ENCODE measurements at regions not wholly inside any gene's neighbourhood (a gene's known extent, or its start where the extent isn't known, plus 50 kb on each side); places are given as distances from the start of the nearest gene placed in this dataset.
"Not testable (repeated sequence)": the region's sequence is repeated elsewhere in the genome, so short reads cannot be mapped to it uniquely, and the experiment has no call there.

DNA sequence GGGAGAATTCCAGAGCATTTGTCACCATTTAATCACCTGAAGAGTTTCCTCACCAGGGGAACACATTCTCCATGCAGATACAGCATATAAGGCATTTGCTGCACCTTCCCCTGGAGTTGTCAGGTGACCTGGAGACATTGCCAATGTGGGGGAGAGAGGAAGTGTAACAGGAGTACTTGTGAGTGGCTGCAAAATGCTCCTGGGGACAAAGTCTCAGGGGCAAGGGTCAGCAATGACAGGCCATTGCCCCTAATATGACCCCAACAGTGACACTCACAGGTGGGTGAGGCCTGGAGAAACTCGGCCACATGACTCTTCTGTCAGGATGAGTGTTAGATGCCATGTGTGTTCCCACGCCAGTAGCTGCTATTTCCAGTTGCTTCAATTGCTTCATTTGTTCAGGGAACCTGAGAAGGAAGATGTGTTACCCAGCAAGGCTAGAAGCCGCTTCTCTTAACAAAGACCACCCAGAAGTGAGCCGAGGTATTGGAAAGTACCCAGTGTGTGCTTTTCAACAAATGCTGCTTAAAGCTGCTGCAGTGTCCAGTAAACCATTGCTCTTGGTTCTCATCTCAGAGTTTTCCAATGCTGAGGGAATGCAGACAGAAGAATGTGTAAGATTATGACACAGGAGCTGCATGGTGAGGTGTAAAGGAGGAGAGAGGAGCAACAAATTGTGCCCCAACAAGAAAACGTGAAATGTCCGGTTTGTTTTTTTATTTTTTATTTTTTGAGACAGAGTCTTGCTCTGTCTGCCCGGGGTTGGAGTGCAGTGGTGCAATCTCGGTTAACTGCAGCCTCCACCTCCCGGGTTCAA is 128.2 kb upstream of the SLC44A1 start:
- FAIRE-seq = no peak

DNA sequence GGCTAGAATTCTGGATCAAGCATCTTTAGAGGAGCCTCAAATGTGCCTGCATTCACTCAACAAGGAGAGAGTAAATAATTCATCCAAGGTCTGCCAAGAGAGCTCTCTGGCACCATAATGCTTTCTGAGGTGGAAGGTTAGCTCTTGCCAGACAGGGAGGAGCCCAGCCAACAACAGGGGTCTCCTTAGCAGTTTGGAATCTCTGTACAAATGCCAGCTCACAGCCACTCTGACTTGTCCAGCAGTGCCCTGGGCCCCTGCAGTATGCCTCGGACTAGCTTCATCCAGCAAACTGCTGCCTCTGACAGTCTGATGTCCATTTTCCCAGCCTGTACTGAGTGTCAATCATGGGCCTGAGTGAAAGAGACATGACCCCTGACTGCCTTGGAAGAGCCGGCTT is 127.2 kb upstream of the SLC44A1 start:
- no peak for FAIRE-seq

DNA sequence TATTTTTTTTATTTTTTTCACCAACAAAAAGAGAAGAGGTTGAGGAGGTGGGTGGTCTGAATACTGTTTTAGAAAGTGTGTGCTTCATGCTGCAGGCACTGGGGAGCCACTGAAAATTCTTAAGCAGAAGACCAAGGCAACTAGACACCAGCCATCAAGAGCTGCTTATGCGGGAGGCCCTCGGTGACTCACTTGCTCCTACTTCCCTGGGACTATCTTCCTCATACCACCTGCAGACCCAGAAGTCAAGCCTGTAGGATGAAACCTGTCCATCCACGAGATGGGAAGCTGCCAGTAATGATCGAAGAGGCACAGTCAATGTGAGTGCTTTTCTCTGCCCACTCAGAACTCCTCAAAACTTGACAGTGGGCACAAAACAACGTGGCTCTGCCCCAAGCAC is 125.8 kb upstream of the SLC44A1 start:
- no peak for FAIRE-seq

DNA sequence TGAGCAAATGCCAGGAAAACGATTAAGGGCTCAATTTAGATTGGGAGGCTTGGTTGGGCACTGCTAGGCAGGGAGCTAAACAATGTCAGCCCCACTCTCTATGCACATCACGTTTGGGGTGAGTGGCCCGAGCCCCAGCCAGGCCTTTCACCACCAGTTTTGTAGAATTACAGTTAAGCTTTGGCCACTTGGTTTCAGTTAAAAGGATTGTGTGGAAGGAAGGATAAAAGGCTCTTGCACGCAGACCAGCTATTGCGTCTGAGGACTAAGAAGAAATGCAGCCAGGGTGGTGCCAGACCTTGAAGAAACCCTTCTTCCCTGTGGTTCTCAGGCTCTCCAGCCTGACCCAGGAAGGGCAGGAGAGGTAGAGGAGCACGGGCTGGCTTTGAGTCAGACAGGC is 125.3 kb upstream of the SLC44A1 start:
- FAIRE-seq = no peak

DNA sequence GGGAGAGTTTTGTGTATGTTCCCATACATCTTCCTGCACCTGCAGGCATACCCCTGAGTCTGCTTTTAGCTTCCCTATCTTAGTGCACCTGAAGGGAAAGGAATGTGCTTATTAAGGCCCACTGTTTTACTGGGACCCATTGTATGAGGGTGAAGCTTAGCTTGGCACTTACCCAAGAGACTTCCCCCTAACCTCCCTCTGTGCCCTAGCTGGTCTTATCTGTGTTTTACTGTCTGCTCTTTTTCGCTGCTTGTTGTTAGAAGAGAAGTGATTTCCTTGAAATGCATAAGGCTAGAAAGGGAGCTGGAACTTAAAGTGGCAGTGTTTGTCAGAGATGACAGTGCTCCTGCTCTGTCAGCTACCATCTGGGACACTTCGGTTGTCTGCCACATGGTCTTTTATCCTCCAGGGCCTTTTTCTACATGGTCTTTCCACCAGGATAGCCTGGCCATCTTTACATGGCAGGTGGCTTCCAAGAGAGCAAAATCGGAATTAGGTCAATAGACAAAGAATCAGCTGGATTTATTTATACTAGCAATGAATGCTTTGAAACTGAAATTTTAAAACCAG is 122.5 kb upstream of the SLC44A1 start:
- FAIRE-seq = no peak

DNA sequence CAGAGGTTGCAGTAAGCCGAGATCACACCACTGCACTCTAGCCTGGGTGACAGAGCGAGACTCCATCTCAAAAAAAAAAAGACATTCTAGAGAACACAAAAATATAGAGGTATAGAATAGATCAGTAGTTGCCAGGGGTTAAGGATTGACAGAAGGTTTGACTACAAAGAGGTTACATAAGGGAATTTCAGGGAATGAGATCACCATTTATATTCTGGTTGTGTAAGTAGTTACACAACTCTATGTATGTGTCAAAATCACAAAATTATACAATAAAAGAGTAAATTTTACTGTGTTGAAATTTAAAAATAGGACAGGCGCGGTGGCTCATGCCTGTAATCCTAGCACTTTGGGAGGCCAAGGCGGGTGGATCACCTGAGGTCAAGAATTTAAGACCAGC is 119.9 kb upstream of the SLC44A1 start:
- not testable (repeated sequence) for FAIRE-seq

DNA sequence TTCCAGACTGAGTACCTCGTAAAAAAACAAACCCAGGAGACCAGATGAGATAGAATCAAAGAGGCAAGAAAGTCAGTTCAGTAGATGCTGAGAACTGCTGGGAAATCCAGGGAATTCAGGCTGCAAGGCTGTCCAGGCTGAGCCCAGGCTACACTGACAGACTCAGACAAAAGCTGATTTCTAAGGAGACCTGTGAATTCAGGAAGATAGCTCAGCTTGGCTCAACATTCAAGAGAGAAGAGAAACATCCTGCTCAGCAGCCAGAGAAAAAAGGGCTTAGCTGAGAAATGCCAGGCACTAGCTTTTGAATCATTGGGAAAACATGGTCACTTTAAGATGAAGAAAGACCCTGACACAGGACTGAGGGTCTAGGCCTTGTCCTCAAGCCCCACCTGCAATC is 118.2 kb upstream of the SLC44A1 start:
- no peak for FAIRE-seq

DNA sequence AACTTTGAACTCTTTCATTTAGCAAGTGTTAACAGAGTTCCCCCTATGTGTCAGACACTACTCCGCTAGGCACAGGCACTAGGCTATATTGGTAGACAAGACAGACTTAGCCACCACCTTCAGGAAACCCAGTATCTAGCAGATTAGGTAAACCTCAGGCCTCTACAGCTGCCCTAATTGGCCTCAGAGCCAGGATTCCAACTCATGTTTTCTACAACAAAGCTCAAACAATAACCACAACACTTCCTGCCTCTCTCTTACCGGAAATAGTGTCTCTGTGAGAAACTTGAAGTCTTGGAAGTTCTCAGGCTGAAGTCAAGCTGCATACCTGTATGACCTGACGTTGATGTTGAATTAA is 116.6 kb upstream of the SLC44A1 start:
- FAIRE-seq = no peak

DNA sequence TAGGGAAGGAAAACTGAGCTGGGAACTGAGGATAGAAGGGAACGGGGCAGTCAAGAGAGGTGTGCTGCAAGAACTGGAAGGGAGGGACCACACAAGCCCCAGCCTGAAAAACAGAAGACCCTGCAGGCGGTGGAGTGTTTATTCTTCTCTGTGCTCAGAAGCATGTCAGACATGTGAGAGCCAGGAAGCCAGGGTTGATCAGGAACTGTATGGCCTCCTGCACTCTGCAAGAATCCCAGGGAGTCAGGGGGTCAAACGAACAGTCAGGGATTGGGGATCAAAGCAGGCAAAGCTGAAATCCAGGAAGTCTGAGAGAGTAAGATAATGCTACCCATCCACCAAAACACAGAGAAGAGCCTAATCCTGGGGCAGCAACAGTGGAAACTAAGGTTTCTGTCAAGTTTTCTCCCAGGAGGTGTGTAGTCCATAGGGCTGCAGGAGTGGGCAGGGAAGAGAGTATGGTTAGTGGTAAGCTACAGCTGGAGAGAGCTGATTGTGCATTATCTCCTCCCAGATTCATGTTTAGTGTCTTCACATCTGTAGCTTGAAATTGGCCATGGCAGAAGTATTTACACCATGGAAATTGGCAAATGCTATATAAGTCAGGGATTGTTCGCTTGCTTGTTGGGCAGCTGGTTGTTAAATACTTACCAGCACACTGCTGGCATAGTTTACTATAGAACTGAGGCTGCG is 115.4 kb upstream of the SLC44A1 start:
- no peak for FAIRE-seq

DNA sequence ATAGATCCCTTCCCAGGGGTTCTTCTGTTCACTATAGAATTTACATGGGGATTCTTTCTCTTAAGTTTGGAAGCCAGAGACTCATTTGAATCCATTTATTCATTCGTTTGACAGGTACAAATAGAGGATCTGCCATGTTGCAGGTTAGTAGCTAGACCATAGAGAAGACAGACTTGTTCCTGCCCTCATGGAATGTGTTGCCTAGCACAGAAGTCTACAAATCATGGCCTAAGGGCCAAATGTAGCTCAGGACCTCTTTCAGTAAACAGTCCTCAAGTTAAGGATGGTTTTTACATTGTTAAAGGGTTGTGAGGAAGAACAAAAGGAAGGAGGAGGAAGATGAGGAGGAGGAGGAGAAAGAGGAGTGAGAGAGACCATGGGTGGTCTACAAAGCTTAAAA is 114.7 kb upstream of the SLC44A1 start:
- no peak for FAIRE-seq

DNA sequence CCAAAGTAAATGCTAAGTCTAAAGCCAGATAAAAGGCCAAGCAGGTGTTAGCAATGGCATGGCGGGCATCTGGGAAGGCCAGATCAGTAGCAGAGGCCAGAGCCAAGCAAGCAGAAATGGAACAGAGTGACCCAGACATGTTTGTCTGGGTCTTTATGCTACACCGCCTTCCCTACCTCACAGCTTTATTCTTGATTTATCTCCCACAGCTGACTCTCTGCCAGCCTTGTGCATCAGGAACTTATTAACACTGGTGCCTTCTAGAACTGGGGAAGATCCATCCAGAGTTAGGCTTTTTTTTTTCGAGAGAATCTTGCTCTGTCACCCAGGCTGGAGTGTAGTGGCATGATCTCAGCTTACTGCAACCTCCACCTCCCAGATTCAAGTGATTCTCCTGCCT is 112.5 kb upstream of the SLC44A1 start:
- no peak for FAIRE-seq

DNA sequence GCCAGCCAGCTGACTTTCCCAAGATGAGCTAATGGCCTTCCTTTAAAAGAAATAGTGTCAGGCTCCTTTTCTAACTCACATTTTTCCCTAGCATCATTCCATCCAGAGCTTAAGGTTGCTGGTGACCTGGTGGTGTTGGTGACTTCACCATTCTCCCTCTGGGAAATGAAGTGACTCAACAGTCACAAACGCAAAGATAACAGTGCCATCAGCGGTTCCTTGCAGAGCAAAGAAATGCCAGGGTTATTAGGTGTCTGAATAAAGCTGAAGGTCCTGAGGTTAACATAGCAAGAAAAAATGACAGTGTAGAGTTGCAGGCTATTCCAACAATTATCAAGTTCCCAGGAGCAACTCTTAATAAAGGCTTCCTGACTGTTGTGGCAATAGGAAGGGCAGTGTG is 111.8 kb upstream of the SLC44A1 start:
- FAIRE-seq = no peak

DNA sequence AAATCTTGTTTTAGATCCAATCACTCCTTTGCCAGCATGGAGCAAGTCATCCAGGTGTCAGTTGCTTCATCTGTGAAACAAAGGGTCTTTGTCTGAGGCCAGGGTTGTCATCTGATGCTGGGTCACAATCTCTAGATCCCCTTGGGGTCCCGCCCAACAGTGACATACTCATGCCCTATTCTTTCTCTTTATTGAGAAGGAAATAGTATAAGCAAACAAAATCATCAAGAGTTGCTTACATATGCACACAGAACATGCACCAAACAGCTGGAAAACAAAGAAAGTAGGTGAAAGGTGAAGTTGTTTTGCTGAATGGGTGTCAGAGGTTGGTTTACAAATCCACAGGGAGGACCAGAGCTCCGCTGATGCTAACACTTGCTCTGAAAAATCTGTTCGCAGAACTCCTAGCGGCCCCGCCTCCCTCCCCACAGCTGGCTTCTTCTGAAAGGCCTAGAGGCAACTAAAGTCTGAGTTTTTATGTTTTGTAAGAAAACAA is 106.1 kb upstream of the SLC44A1 start:
- FAIRE-seq = peak; percentile 90

DNA sequence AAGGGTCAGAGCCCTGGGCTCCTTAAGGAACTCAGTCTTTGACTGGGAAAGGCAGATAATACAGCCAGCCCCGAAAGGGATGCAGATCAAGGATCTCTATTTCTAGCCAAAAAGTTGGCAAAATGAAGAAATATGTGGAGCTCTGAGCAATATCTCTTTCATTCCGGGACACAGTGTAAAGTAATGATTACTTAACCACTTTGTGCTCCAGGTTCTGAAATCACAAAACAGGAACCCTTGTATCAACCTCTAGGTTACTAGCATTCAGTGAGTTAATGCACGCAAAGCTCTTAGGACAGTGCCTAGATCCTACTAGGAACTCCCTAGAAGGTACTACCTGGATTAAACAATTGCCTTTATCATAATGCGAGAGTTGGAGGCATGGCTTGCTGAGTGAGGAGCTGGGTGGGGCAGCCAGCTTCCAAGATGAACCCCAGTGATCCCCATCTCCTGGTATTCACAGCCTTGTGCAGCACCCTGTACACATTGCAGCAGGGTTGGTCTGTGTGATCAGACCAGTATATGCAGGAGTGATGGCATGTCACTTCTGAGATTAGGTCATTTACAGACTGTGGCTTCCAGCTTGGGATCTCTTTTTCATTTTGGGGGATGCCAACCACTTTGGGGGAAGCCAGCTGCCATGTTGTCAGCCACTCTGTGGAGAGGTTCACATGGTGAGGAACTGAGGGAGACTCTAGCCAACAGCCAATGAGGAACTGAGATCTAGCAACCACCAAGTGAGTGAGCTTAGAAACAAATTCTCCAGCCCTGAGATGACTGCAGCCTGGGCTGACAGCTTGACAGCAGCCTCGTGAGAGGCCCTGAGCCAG is 103.1 kb upstream of the SLC44A1 start:
- FAIRE-seq = no peak

DNA sequence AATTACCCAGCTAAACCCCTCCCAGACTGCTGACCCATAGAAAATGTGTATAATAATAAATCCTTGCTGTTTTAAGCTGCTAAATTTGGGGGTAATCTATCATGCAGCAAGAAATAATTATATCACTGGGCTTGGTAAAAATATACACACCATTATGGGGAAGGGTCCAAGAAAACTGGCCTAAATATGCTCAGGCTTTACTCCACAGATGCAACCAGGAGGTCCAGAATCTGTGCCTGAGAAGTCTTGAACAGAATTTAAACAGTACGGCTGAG is 102.5 kb upstream of the SLC44A1 start:
- FAIRE-seq = no peak

DNA sequence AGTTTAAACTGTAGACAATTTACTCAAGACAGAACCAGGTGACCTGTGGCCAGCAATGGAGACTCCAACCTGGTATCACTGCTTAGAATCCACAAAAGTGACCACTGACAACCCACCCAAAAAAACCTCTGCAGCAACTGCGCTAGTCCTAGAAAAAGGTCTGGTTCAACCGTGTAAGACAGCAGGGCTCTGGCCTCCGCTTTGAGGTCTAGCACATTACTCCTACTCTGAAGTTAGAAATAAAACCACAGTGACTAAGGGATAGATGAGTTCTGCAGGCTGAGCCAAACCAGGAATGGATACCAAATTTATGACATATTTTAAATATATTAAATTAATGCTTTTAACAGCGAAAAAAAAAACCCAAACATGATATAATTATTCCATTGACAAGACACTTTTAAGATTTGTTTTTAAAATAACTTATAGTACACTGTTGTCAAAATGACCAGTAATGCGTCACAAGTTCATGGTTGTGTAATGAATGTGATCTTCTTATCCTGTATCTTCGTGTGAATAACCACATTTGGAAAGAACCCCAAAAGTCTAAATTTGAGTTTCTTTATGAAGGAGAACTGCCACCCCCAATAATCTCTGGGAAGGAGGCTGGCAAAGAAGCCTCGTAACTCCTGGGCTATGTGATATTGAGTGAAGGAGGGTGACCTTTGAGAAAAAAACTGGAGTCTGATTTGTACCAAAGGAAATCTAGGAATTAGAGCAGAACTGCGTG is 101.9 kb upstream of the SLC44A1 start:
- no peak for FAIRE-seq

DNA sequence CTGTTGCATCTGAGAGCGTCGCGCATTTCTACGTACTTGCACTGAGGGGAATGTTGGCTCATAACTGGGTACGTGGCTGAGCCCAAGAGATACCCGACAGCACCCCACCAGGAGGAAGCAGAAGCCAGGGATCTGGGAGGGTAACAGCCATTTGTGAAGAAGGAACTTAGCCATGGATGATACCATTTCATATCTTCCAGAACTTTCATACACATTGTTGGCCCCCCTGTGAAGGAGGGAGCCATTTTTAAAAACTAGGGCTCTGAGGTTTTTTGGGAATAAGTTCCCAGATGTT is 101.4 kb upstream of the SLC44A1 start:
- no peak for FAIRE-seq

DNA sequence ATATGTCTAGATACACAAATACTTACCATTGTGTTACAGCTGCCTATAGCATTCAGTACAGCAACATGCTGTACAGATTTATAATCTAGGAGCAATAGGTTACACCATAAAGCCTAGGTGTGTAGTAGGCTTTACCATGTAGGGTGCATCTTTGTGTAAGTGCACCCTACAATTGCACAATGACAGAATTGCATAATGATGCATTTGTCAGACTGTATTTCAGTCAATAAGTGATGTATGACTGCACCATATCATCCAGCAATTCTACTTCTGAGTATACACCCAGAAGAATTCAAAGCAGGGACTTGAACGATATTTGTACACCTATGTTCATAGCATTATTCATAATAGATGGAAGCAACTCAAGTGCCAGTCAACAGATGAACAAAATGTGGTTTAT is 100.4 kb upstream of the SLC44A1 start:
- FAIRE-seq = no peak

DNA sequence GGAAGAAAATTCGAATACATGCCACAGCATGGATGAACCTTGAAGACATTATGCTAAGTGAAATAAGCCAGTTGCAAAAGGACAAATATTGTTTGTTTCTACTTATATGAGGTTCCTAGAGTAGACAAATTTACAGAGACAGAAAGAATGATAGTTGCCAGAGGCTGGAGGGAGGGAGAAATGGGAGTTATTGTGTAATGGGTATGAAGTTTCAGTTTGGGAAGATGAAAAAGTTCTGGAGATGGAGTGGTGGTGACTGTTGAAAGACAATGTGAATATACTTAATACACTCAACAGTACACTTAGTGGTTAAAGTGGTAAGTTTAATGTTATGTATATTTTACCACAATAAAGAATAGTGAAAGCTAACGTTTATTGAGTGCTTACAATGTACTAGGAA is 99.6 kb upstream of the SLC44A1 start:
- no peak for FAIRE-seq

DNA sequence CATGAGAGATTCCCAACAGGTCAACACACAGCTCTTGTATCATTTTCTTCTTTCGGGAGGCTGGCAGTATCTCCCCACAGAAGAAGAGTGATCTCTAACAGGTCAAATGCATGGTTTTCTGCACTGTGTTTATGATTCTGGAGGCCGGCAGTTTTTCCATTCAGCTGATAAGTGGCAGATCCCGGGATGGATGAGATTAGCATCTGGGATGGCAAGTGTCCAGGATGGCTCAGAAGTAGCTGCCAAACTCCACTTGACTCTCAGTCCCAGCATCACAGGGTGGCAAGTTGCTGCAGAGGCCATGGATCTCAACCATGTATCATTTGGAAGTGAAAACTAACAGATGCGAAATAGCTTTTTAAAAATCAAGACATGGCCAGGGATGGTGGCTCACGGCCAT is 97.8 kb upstream of the SLC44A1 start:
- no peak for FAIRE-seq

DNA sequence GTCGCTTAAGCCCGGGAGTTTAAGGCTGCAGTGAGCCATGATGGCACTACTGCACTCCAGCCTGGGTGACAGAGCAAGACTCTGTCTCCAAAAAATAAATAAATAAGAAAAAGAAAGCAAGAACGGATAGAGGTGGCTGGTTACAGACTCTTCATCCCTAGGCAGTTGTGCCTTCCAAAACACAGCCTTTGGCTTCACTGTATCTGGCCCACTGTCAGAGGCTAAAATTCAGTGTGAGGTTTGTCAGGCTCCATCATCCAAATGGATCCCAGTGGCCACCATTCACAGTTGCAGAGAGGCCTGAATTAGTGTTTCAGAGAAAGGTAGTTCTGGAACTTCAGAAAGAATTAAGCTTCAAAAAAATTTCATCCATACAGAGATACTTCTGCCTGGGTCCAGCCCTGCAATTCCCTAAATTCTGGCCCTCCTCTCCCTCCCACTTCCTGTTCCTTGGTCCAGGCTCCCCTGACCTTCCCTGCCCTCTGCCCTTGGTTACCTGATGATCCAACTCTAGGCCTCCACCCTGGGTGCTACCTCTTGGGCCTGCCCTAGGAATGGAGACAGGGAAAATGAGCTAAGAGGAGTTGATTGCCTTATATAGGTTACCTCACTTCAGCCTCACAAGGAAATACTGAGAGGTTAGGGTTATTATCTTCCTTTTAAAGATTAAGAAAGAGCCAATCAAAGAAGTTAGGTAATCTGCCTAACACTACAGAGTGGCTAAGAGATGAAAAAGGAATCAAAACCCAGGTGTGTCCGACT is 97.2 kb upstream of the SLC44A1 start:
- FAIRE-seq = no peak

DNA sequence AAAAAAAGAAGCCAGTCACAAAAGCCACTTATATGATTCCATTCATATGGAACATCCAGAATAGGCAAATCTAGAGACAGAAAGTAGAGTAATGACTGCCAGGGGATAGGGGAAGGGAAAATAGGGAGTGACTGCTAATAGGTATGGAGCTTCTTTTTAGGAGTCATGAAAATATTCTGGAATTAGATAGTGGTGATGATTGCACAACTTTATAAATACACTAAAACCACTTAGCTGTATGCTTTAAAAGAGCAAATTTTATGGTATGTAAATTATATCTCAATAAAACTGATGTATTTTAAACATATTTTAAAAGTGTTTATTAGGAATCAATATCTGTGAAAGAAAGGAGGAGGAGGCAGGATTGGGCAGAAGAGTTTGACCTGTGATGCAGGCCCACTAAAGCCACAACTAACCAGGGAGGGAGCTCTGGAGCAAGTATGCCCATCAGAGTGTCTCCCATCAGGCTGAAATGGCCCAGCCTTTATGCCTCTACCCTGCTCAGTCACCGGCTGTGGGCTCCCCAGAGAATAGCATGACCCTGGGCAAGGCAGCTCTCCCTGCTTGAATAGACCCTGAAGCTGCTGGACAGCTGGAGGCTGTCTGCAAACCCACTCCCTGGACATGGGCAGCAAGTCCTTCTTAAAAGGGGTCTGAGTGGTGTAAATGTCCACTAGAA is 96.0 kb upstream of the SLC44A1 start:
- no peak for FAIRE-seq

Data from endometrium (tissue), 2 donors.